Kidney (tissue), 13 donors: ENCODE measurements at regions not wholly inside any gene's neighbourhood (a gene's known extent, or its start where the extent isn't known, plus 50 kb on each side); places are given as distances from the start of the nearest gene placed in this dataset.

ENCODE experiments used
- DNase-seq, 5 donors: peaks; one replicate each; pipeline ENCODE4 v3.0.0-alpha.2; 2013 to 2020
- FAIRE-seq: peaks from 2 replicates; lab custom pipeline; 2012; peaks lifted over from hg19 to GRCh38; lab: Jason Lieb, UNC
- H3K27ac ChIP-seq, 2 donors: one replicate each; pipeline ENCODE4 v1.7.0; 2013; ENCODE audit warnings: low read depth in 2 of 2, low read length in 2 of 2, inconsistent platforms in 1 of 2
- H3K27me3 ChIP-seq: one replicate; pipeline ENCODE4 v1.7.1; 2013; ENCODE audit warnings: low read length, inconsistent platforms; ENCODE audit not compliant: control insufficient read depth, insufficient read depth
- H3K36me3 ChIP-seq, 3 donors: one replicate each; pipeline versions ENCODE4 v1.7.0 to v1.7.1; 2013; ENCODE audit warnings: low read length in 3 of 3, control low read depth in 1 of 3, inconsistent platforms in 1 of 3; ENCODE audit not compliant: insufficient read depth in 3 of 3, control insufficient read depth in 2 of 3
- H3K4me1 ChIP-seq, 3 donors: one replicate each; pipeline versions ENCODE4 v1.7.0 to v1.7.1; 2013; ENCODE audit warnings: low read length in 3 of 3, inconsistent platforms in 1 of 3, low read depth in 1 of 3; ENCODE audit not compliant: control insufficient read depth in 2 of 3, insufficient read depth in 2 of 3
- H3K4me3 ChIP-seq, 3 donors: one replicate each; pipeline versions ENCODE4 v1.7.0 to v1.8.1; 2013; ENCODE audit warnings: low read length in 3 of 3, control low read depth in 1 of 3, inconsistent platforms in 1 of 3
- H3K9ac ChIP-seq, 3 donors: one replicate each; pipeline versions ENCODE4 v1.7.0 to v1.7.1; 2013; ENCODE audit warnings: low read length in 3 of 3, control low read depth in 1 of 3, inconsistent platforms in 1 of 3
- H3K9me3 ChIP-seq, 3 donors: one replicate each; pipeline versions ENCODE4 v1.7.0 to v1.7.1; 2013; ENCODE audit warnings: low read length in 3 of 3, control low read depth in 1 of 3, inconsistent platforms in 1 of 3; ENCODE audit not compliant: control insufficient read depth in 2 of 3, insufficient read depth in 1 of 3
- CTCF ChIP-seq: IDR thresholded peaks from 3 replicates; pipeline ENCODE4 v1.5.1; 2012; ENCODE audit warnings: mild to moderate bottlenecking, moderate library complexity, borderline replicate concordance; ENCODE audit not compliant: insufficient read depth; ENCODE audit errors: extremely low read depth
- intact Hi-C: fragments of 100-400 bp; cut with DNase I; formaldehyde crosslinking; loops from one replicate; pipeline ENCODE4 v1.11.1; 2022
- donor health status: control.
- donor health status: control.
- donor health status: control.
- donor health status: control.
- donor health status: control.
- donor health status: DM: yes; HTN: yes; CAD: no.
- donor health status: Normal renal cell carcinoma (clear cell type).

- intact Hi-C loops: no loop called here
- no peaks in the 10 kb centered on the region for H3K9me3 ChIP-seq
- no peak overlapping the region for H3K27ac ChIP-seq
- no peak for TF ChIP-seq CTCF
- no peaks in the 10 kb centered on the region for H3K4me1 ChIP-seq
- DNase-seq (no peak), FAIRE-seq (no peak)
- no peaks in the 10 kb centered on the region for H3K27me3 ChIP-seq
- no peak overlapping the region for H3K4me3 ChIP-seq
- H3K36me3 ChIP-seq: no peaks in the 10 kb centered on the region
- H3K9ac ChIP-seq: no peak overlapping the region
Observed at GRCh38 chr12:107536613-107537012, 149.0 kb upstream of the PWP1 start.

- Histone ChIP-seq H3K27me3 (no peaks in the 10 kb centered on the region), H3K36me3 (no peaks in the 10 kb centered on the region), H3K4me3 (no peak overlapping the region), H3K27ac (no peak overlapping the region), H3K9ac (no peak overlapping the region), H3K4me1 (no peaks in the 10 kb centered on the region), H3K9me3 (no peaks in the 10 kb centered on the region)
- TF ChIP-seq CTCF: no peak
- DNase-seq (no peak), FAIRE-seq (no peak)
- intact Hi-C loops: no loop called here
Observed at GRCh38 chr12:107537464-107538119, 148.0 kb upstream of the PWP1 start.

GRCh38 chr12:107539196-107539939 is 146.2 kb upstream of the PWP1 start:
- intact Hi-C loops: no loop called here
- DNase-seq (no peak), FAIRE-seq (no peak)
- Histone ChIP-seq H3K27ac (no peak overlapping the region), H3K36me3 (no peaks in the 10 kb centered on the region), H3K9ac (no peak overlapping the region), H3K4me1 (no peaks in the 10 kb centered on the region), H3K9me3 (no peaks in the 10 kb centered on the region), H3K4me3 (no peak overlapping the region), H3K27me3 (no peaks in the 10 kb centered on the region)
- TF ChIP-seq CTCF: no peak
